ENCODE measurements at regions not wholly inside any gene's neighbourhood (a gene's known extent, or its start where the extent isn't known, plus 50 kb on each side); places are given as distances from the start of the nearest gene placed in this dataset.

DNA sequence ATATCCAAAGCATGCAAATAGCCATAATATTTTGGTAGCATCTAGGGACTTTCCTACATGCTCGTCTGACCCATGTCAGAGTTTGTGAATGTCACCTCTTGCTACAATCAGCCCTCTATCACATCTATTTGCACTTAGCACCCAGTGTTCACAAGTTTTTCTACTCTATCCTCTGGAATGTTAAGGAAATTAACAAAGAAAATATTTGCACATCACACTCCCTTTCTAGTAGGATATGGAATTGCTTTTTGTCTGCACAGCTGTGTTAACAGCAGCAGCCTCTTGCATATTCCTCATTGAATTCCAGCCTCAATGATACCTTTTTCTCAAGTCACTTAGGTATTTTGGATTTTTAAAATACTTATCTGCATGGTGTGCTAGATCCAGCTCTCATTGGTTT is 403.1 kb upstream of the SEMA3C start:
- no peak for DNase-seq
- Histone ChIP-seq H3K4me3 (no peak overlapping the region), H3K27me3 (no peaks in the 10 kb centered on the region), H3K36me3 (no peaks in the 10 kb centered on the region), H3K27ac (no peak overlapping the region), H3K9me3 (no peaks in the 10 kb centered on the region), H3K4me1 (no peaks in the 10 kb centered on the region)
- ATAC-seq: no peak
- intact Hi-C loops (cut with DNase I): no loop called here
- TF ChIP-seq, protein P1, sequence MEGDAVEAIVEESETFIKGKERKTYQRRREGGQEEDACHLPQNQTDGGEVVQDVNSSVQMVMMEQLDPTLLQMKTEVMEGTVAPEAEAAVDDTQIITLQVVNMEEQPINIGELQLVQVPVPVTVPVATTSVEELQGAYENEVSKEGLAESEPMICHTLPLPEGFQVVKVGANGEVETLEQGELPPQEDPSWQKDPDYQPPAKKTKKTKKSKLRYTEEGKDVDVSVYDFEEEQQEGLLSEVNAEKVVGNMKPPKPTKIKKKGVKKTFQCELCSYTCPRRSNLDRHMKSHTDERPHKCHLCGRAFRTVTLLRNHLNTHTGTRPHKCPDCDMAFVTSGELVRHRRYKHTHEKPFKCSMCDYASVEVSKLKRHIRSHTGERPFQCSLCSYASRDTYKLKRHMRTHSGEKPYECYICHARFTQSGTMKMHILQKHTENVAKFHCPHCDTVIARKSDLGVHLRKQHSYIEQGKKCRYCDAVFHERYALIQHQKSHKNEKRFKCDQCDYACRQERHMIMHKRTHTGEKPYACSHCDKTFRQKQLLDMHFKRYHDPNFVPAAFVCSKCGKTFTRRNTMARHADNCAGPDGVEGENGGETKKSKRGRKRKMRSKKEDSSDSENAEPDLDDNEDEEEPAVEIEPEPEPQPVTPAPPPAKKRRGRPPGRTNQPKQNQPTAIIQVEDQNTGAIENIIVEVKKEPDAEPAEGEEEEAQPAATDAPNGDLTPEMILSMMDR (IDR thresholded peaks at IDR 0.05): no peak
- WGBS, 2 donors: 56 to 74% methylated on average over 1 of the region's 1 CpG

- no peak overlapping the region for H3K27ac ChIP-seq
- 86 to 91% methylated on average over 3 of the region's 3 CpGs for WGBS, 2 donors
- no peaks in the 10 kb centered on the region for H3K27me3 ChIP-seq
- DNase-seq (no peak), ATAC-seq (no peak)
- no peaks in the 10 kb centered on the region for H3K9me3 ChIP-seq
- TF ChIP-seq, protein P1 (IDR thresholded peaks at IDR 0.05): no peak
- no peaks in the 10 kb centered on the region for H3K4me1 ChIP-seq
- H3K36me3 ChIP-seq: no peaks in the 10 kb centered on the region
- intact Hi-C loops (cut with DNase I): loop anchor here in 1 of 10 donors (10.0 kb wide), 1 partner anchor 57 kb away; no protein-coding TSS in a partner anchor
- no peak overlapping the region for H3K4me3 ChIP-seq
Measured at GRCh38 chr7:81317741-81318140, 398.9 kb upstream of the SEMA3C start.

GRCh38 chr7:81308643-81309322 is 389.9 kb upstream of the SEMA3C start:
- Histone ChIP-seq H3K27ac (no peak overlapping the region), H3K9me3 (no peaks in the 10 kb centered on the region), H3K4me3 (no peak overlapping the region), H3K4me1 (no peaks in the 10 kb centered on the region), H3K36me3 (no peaks in the 10 kb centered on the region), H3K27me3 (no peaks in the 10 kb centered on the region)
- 32 to 33% methylated on average over 2 of the region's 2 CpGs for WGBS, 2 donors
- DNase-seq (no peak), ATAC-seq (no peak)
- intact Hi-C loops (cut with DNase I): no loop called here
- TF ChIP-seq, protein P1 (IDR thresholded peaks at IDR 0.05): no peak

GRCh38 chr7:81301815-81302214 is 383.0 kb upstream of the SEMA3C start:
- no peak overlapping the region for H3K4me3 ChIP-seq
- H3K9me3 ChIP-seq: no peaks in the 10 kb centered on the region
- TF ChIP-seq, protein P1 (IDR thresholded peaks at IDR 0.05): no peak
- DNase-seq (no peak), ATAC-seq (no peak)
- intact Hi-C loops (cut with DNase I): no loop called here
- no peak overlapping the region for H3K27ac ChIP-seq
- H3K27me3 ChIP-seq: no peaks in the 10 kb centered on the region
- no peaks in the 10 kb centered on the region for H3K36me3 ChIP-seq
- H3K4me1 ChIP-seq: peaks cover 0 to 4% (median 0%) of the 10 kb centered on the region in 9 donors
- WGBS, 2 donors: 70 to 74% methylated on average over 2 of the region's 2 CpGs

Data from heart right ventricle (tissue), 16 donors.